ENCODE measurements at regions not wholly inside any gene's neighbourhood (a gene's known extent, or its start where the extent isn't known, plus 50 kb on each side); places are given as distances from the start of the nearest gene placed in this dataset.

- no peak for DNase-seq (ENCODE audit: extremely low spot score, insufficient read length, low read depth)
- FAIRE-seq: no peak
Measured at GRCh38 chr20:24773168-24773567, 175.9 kb upstream of the CST7 start.

- no peak for DNase-seq (ENCODE audit: extremely low spot score, insufficient read length, low read depth)
- FAIRE-seq: peak; percentile 18
Measured at GRCh38 chr20:24773751-24774201, 175.3 kb upstream of the CST7 start.

- DNase-seq (ENCODE audit: extremely low spot score, insufficient read length, low read depth) (no peak), FAIRE-seq (no peak)
Measured at GRCh38 chr20:24775966-24776365, 173.1 kb upstream of the CST7 start.

GRCh38 chr20:24776755-24777271, 172.3 kb upstream of the CST7 start:
- FAIRE-seq (no peak), DNase-seq (ENCODE audit: extremely low spot score, insufficient read length, low read depth) (no peak)

- DNase-seq (ENCODE audit: extremely low spot score, insufficient read length, low read depth) (no peak), FAIRE-seq (no peak)
Measured at GRCh38 chr20:24777746-24778145, 171.3 kb upstream of the CST7 start.

GRCh38 chr20:24778585-24779031, 170.5 kb upstream of the CST7 start:
- no peak for DNase-seq (ENCODE audit: extremely low spot score, insufficient read length, low read depth)
- FAIRE-seq: no peak

- FAIRE-seq (no peak), DNase-seq (ENCODE audit: extremely low spot score, insufficient read length, low read depth) (no peak)
Measured at GRCh38 chr20:24779131-24779530, 169.9 kb upstream of the CST7 start.

- FAIRE-seq: no peak
- no peak for DNase-seq (ENCODE audit: extremely low spot score, insufficient read length, low read depth)
Measured at GRCh38 chr20:24779946-24780345, 169.1 kb upstream of the CST7 start.

- DNase-seq (ENCODE audit: extremely low spot score, insufficient read length, low read depth) (no peak), FAIRE-seq (peak; percentile 36)
Measured at GRCh38 chr20:24780674-24781417, 168.2 kb upstream of the CST7 start.

GRCh38 chr20:24781418-24781980, 167.6 kb upstream of the CST7 start:
- DNase-seq (ENCODE audit: extremely low spot score, insufficient read length, low read depth) (no peak), FAIRE-seq (no peak)

GRCh38 chr20:24782301-24782700, 166.8 kb upstream of the CST7 start:
- FAIRE-seq: no peak
- no peak for DNase-seq (ENCODE audit: extremely low spot score, insufficient read length, low read depth)

- no peak for DNase-seq (ENCODE audit: extremely low spot score, insufficient read length, low read depth)
- FAIRE-seq: no peak
Measured at GRCh38 chr20:24782801-24783630, 166.1 kb upstream of the CST7 start.

- DNase-seq (ENCODE audit: extremely low spot score, insufficient read length, low read depth) (peak; percentile 22), FAIRE-seq (peak; percentile 77)
Measured at GRCh38 chr20:24783631-24784492, 165.2 kb upstream of the CST7 start.

- DNase-seq (ENCODE audit: extremely low spot score, insufficient read length, low read depth): no peak
- no peak for FAIRE-seq
Measured at GRCh38 chr20:24784607-24785006, 164.5 kb upstream of the CST7 start.

- DNase-seq (ENCODE audit: extremely low spot score, insufficient read length, low read depth): no peak
- FAIRE-seq: no peak
Measured at GRCh38 chr20:24785141-24786110, 163.6 kb upstream of the CST7 start.

GRCh38 chr20:24786111-24786495, 163.0 kb upstream of the CST7 start:
- DNase-seq (ENCODE audit: extremely low spot score, insufficient read length, low read depth) (no peak), FAIRE-seq (no peak)

GRCh38 chr20:24786646-24787045, 162.4 kb upstream of the CST7 start:
- DNase-seq (ENCODE audit: extremely low spot score, insufficient read length, low read depth) (no peak), FAIRE-seq (no peak)

GRCh38 chr20:24787071-24787470, 162.0 kb upstream of the CST7 start:
- DNase-seq (ENCODE audit: extremely low spot score, insufficient read length, low read depth) (no peak), FAIRE-seq (no peak)

GRCh38 chr20:24787621-24788020, 161.4 kb upstream of the CST7 start:
- FAIRE-seq: no peak
- no peak for DNase-seq (ENCODE audit: extremely low spot score, insufficient read length, low read depth)
